ENCODE measurements at regions not wholly inside any gene's neighbourhood (a gene's known extent, or its start where the extent isn't known, plus 50 kb on each side); places are given as distances from the start of the nearest gene placed in this dataset.

- Histone ChIP-seq H3K9ac (ENCODE audit: control insufficient read depth, extremely low read depth, insufficient read depth, low read length) (no peak overlapping the region), H3K4me2 (ENCODE audit: control insufficient read depth, extremely low read depth, insufficient read depth, low read depth, low read length) (no peak overlapping the region), H3K4me3 (ENCODE audit: control insufficient read depth in 2 of 3, extremely low read depth in 1 of 3, insufficient read depth in 2 of 3, low read depth in 1 of 3, low read length in 3 of 3) (no peak overlapping the region), H3K27ac (ENCODE audit: control insufficient read depth, insufficient read depth, low read length) (no peak overlapping the region), H4K20me1 (ENCODE audit: control insufficient read depth, extremely low read depth, insufficient read depth, low read length) (no peaks in the 10 kb centered on the region), H3K9me3 (ENCODE audit: control insufficient read depth, low read depth, low read length) (no peaks in the 10 kb centered on the region), H3K4me1 (ENCODE audit: control insufficient read depth, extremely low read depth, insufficient read depth, low read length) (no peaks in the 10 kb centered on the region), H3K36me3 (ENCODE audit: control insufficient read depth in 2 of 2, extremely low read depth in 1 of 2, insufficient read depth in 2 of 2, low read length in 2 of 2) (no peaks in the 10 kb centered on the region), H3K79me2 (ENCODE audit: control insufficient read depth, insufficient read depth, low read length) (no peaks in the 10 kb centered on the region), H3K9me1 (ENCODE audit: control insufficient read depth, extremely low read depth, insufficient read depth, low read length) (no peaks in the 10 kb centered on the region), H2AFZ (ENCODE audit: control insufficient read depth, low read length) (no peak overlapping the region), H3K27me3 (ENCODE audit: control insufficient read depth, extremely low read depth, insufficient read depth, low read length) (no peaks in the 10 kb centered on the region)
- no peak for DNase-seq (ENCODE audit: low read depth, low spot score)
- TF ChIP-seq CTCF (optimal IDR thresholded peaks at IDR 0.05 in 1 of 3, IDR thresholded peaks at IDR 0.05 in 1 of 3, conservative IDR thresholded peaks at IDR 0.05 in 1 of 3; ENCODE audit: extremely low read depth in 1 of 3, insufficient read depth in 2 of 3, low read length in 3 of 3) = no peak
- TF ChIP-seq EZH2 (IDR thresholded peaks at IDR 0.05; ENCODE audit: low read length) = no peak
- dilution Hi-C loops (cut with MboI; ENCODE audit: extremely low pct_ligation_motif_present, low sequenced_read_pairs) = no loop called here
- no peak for FAIRE-seq
These were observed 449.9 kb upstream of the NR2F2 start for GRCh38 chr15:95880630-95881029.

GRCh38 chr15:95883064-95883463, 447.4 kb upstream of the NR2F2 start:
- no peak overlapping the region for H3K9ac ChIP-seq (ENCODE audit: control insufficient read depth, extremely low read depth, insufficient read depth, low read length)
- TF ChIP-seq EZH2 (IDR thresholded peaks at IDR 0.05; ENCODE audit: low read length) (no peak), CTCF (optimal IDR thresholded peaks at IDR 0.05 in 1 of 3, IDR thresholded peaks at IDR 0.05 in 1 of 3, conservative IDR thresholded peaks at IDR 0.05 in 1 of 3; ENCODE audit: extremely low read depth in 1 of 3, insufficient read depth in 2 of 3, low read length in 3 of 3) (no peak)
- dilution Hi-C loops (cut with MboI; ENCODE audit: extremely low pct_ligation_motif_present, low sequenced_read_pairs) = no loop called here
- H2AFZ ChIP-seq (ENCODE audit: control insufficient read depth, low read length) = no peak overlapping the region
- no peak for FAIRE-seq
- no peaks in the 10 kb centered on the region for H3K79me2 ChIP-seq (ENCODE audit: control insufficient read depth, insufficient read depth, low read length)
- H3K27ac ChIP-seq (ENCODE audit: control insufficient read depth, insufficient read depth, low read length) = no peak overlapping the region
- no peak for DNase-seq (ENCODE audit: low read depth, low spot score)
- H3K4me3 ChIP-seq (ENCODE audit: control insufficient read depth in 2 of 3, extremely low read depth in 1 of 3, insufficient read depth in 2 of 3, low read depth in 1 of 3, low read length in 3 of 3) = no peak overlapping the region
- H3K27me3 ChIP-seq (ENCODE audit: control insufficient read depth, extremely low read depth, insufficient read depth, low read length) = no peaks in the 10 kb centered on the region
- H3K36me3 ChIP-seq (ENCODE audit: control insufficient read depth in 2 of 2, extremely low read depth in 1 of 2, insufficient read depth in 2 of 2, low read length in 2 of 2) = no peaks in the 10 kb centered on the region
- H3K4me2 ChIP-seq (ENCODE audit: control insufficient read depth, extremely low read depth, insufficient read depth, low read depth, low read length) = no peak overlapping the region
- no peaks in the 10 kb centered on the region for H4K20me1 ChIP-seq (ENCODE audit: control insufficient read depth, extremely low read depth, insufficient read depth, low read length)
- no peaks in the 10 kb centered on the region for H3K4me1 ChIP-seq (ENCODE audit: control insufficient read depth, extremely low read depth, insufficient read depth, low read length)
- no peaks in the 10 kb centered on the region for H3K9me1 ChIP-seq (ENCODE audit: control insufficient read depth, extremely low read depth, insufficient read depth, low read length)
- H3K9me3 ChIP-seq (ENCODE audit: control insufficient read depth, low read depth, low read length) = no peaks in the 10 kb centered on the region

Data from keratinocyte (primary cell).